HG03457 (cell line): ENCODE measurements at regions not wholly inside any gene's neighbourhood (a gene's known extent, or its start where the extent isn't known, plus 50 kb on each side); places are given as distances from the start of the nearest gene placed in this dataset.

Source experiments
- ATAC-seq: cut with Tn5 transposase; IDR thresholded peaks from one replicate; pipeline ENCODE4 v1.9.1; 2021; ENCODE audit warnings: moderate number of reproducible peaks; ENCODE audit not compliant: unreplicated experiment

- ATAC-seq: no peak
Observed at GRCh38 chr2:155095613-155096012, 397.1 kb downstream of the KCNJ3 start.

- no peak for ATAC-seq
Observed at GRCh38 chr2:155080373-155080772, 381.9 kb downstream of the KCNJ3 start.

- no peak for ATAC-seq
Observed at GRCh38 chr2:155070489-155070888, 372.0 kb downstream of the KCNJ3 start.

- no peak for ATAC-seq
Observed at GRCh38 chr2:155062922-155063258, 364.4 kb downstream of the KCNJ3 start.

- ATAC-seq: no peak
Observed at GRCh38 chr2:155062250-155062921, 363.9 kb downstream of the KCNJ3 start.

- ATAC-seq: no peak
Observed at GRCh38 chr2:155060896-155061295, 362.4 kb downstream of the KCNJ3 start.

GRCh38 chr2:155054712-155055111, 356.2 kb downstream of the KCNJ3 start:
- no peak for ATAC-seq

GRCh38 chr2:155043097-155043496, 344.6 kb downstream of the KCNJ3 start:
- ATAC-seq: no peak

- no peak for ATAC-seq
Observed at GRCh38 chr2:155035308-155035707, 336.8 kb downstream of the KCNJ3 start.

- ATAC-seq: no peak
Observed at GRCh38 chr2:155033652-155034051, 335.2 kb downstream of the KCNJ3 start.

- ATAC-seq: no peak
Observed at GRCh38 chr2:155030296-155030695, 331.8 kb downstream of the KCNJ3 start.

- no peak for ATAC-seq
Observed at GRCh38 chr2:155026651-155027174, 328.2 kb downstream of the KCNJ3 start.

GRCh38 chr2:155023674-155024073, 325.2 kb downstream of the KCNJ3 start:
- no peak for ATAC-seq

- ATAC-seq: no peak
Observed at GRCh38 chr2:155022531-155022930, 324.0 kb downstream of the KCNJ3 start.

- ATAC-seq: no peak
Observed at GRCh38 chr2:155021618-155022017, 323.1 kb downstream of the KCNJ3 start.

GRCh38 chr2:155020246-155020645, 321.8 kb downstream of the KCNJ3 start:
- no peak for ATAC-seq

GRCh38 chr2:155010925-155011324, 312.4 kb downstream of the KCNJ3 start:
- no peak for ATAC-seq

- no peak for ATAC-seq
Observed at GRCh38 chr2:154995361-154995760, 296.9 kb downstream of the KCNJ3 start.

GRCh38 chr2:154992826-154993225, 294.3 kb downstream of the KCNJ3 start:
- no peak for ATAC-seq

GRCh38 chr2:154978710-154979109, 280.2 kb downstream of the KCNJ3 start:
- ATAC-seq: no peak

GRCh38 chr2:154978244-154978643, 279.7 kb downstream of the KCNJ3 start:
- no peak for ATAC-seq

GRCh38 chr2:154974041-154974440, 275.5 kb downstream of the KCNJ3 start:
- no peak for ATAC-seq

GRCh38 chr2:154963511-154963910, 265.0 kb downstream of the KCNJ3 start:
- ATAC-seq: no peak
